ENCODE measurements at regions not wholly inside any gene's neighbourhood (a gene's known extent, or its start where the extent isn't known, plus 50 kb on each side); places are given as distances from the start of the nearest gene placed in this dataset.

DNA sequence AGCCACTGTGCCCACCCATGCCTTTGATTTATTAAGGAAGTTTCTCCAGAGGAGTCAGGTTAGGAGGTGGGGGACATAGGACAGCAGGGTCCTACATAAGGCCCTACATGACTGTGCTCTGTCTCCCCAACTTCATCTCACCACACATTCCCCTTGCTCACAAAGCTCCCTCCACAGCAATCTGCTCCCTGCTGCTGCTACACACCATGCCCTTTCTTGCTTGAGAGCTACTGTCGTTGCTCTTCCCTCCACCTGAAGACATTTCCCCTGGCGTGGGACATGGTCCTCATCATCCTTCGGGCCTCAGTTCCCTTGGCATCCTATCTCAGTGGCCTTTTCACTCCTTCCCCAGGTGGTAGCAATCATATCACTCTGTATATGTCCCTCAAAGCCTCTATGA, 75.9 kb upstream of the DAPK1 start:
- H3K79me2 ChIP-seq (ENCODE audit: control insufficient read depth, insufficient read depth, low read length): no peaks in the 10 kb centered on the region
- FAIRE-seq (no peak), DNase-seq (ENCODE audit: low read depth, low spot score) (no peak)
- H3K27ac ChIP-seq (ENCODE audit: insufficient read depth, low read depth, low read length): no peak overlapping the region
- no TSS peak for BruUV-seq (replicated peaks)
- ChIA-PET CTCF (no interaction called here), POLR2A (no interaction called here)
- TF ChIP-seq, protein P1, sequence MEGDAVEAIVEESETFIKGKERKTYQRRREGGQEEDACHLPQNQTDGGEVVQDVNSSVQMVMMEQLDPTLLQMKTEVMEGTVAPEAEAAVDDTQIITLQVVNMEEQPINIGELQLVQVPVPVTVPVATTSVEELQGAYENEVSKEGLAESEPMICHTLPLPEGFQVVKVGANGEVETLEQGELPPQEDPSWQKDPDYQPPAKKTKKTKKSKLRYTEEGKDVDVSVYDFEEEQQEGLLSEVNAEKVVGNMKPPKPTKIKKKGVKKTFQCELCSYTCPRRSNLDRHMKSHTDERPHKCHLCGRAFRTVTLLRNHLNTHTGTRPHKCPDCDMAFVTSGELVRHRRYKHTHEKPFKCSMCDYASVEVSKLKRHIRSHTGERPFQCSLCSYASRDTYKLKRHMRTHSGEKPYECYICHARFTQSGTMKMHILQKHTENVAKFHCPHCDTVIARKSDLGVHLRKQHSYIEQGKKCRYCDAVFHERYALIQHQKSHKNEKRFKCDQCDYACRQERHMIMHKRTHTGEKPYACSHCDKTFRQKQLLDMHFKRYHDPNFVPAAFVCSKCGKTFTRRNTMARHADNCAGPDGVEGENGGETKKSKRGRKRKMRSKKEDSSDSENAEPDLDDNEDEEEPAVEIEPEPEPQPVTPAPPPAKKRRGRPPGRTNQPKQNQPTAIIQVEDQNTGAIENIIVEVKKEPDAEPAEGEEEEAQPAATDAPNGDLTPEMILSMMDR (IDR thresholded peaks at IDR 0.05; ENCODE audit: extremely low read depth in 1 of 2, insufficient read depth in 1 of 2, low read depth in 1 of 2, low read length in 2 of 2): no peak
- TF ChIP-seq EZH2 (IDR thresholded peaks at IDR 0.05; ENCODE audit: borderline replicate concordance, low read depth, low read length, severe bottlenecking): no peak
- TF ChIP-seq FOS (IDR thresholded peaks at IDR 0.05; ENCODE audit: borderline replicate concordance, insufficient read depth, low read length): no peak
- TF ChIP-seq, protein P2, sequence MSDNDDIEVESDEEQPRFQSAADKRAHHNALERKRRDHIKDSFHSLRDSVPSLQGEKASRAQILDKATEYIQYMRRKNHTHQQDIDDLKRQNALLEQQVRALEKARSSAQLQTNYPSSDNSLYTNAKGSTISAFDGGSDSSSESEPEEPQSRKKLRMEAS (IDR thresholded peaks at IDR 0.05; ENCODE audit: insufficient read depth, insufficient read length): no peak
- TF ChIP-seq JUN (IDR thresholded peaks at IDR 0.05; ENCODE audit: borderline replicate concordance, insufficient read depth, insufficient read length, low read depth): no peak
- no peak for TF ChIP-seq MYC (IDR thresholded peaks at IDR 0.05; ENCODE audit: low read depth, low read length)
- TF ChIP-seq POLR2AphosphoS5 (IDR thresholded peaks at IDR 0.05; ENCODE audit: insufficient read depth, low read depth, low read length): no peak
- TF ChIP-seq POLR2A (IDR thresholded peaks at IDR 0.05; ENCODE audit: low read depth, low read length): no peak
- no peak for TF ChIP-seq GATA2 (IDR thresholded peaks at IDR 0.05; ENCODE audit: insufficient read depth, insufficient read length, low read depth, low read length)
- no peaks in the 10 kb centered on the region for H3K4me1 ChIP-seq (ENCODE audit: control insufficient read depth, extremely low read depth, insufficient read depth, low read length)
- no peak overlapping the region for H2AFZ ChIP-seq (ENCODE audit: low read depth, low read length)
- H3K4me3 ChIP-seq (replicated peaks in 1 of 3; ENCODE audit: insufficient read depth in 1 of 3, low read depth in 1 of 3, low read length in 3 of 3): no peak overlapping the region
- H3K9me1 ChIP-seq (replicated peaks; ENCODE audit: control insufficient read depth, extremely low read depth, insufficient read depth, low read length): no peaks in the 10 kb centered on the region
- no peaks in the 10 kb centered on the region for H3K27me3 ChIP-seq (ENCODE audit: control insufficient read depth in 2 of 2, insufficient read depth in 2 of 2, low read length in 2 of 2)
- H3K9ac ChIP-seq (replicated peaks; ENCODE audit: extremely low read depth, insufficient read depth, low read length): no peak overlapping the region
- dilution Hi-C loops (cut with MboI; ENCODE audit: extremely low pct_ligation_motif_present, low sequenced_read_pairs): no loop called here
- H3K9me3 ChIP-seq (replicated peaks; ENCODE audit: control insufficient read depth, insufficient read depth, low read length): no peaks in the 10 kb centered on the region
- H3K36me3 ChIP-seq (ENCODE audit: control insufficient read depth in 2 of 2, extremely low read depth in 1 of 2, insufficient read depth in 2 of 2, low read length in 2 of 2): no peaks in the 10 kb centered on the region
- H3K4me2 ChIP-seq (ENCODE audit: insufficient read depth, low read length): no peak overlapping the region
- H4K20me1 ChIP-seq (replicated peaks; ENCODE audit: control insufficient read depth, extremely low read depth, insufficient read depth, low read length): no peaks in the 10 kb centered on the region
- intact Hi-C loops (cut with micrococcal nuclease): no loop called here

Measured in endothelial cell of umbilical vein (primary cell).